Astrocyte (in vitro differentiated cells and primary cell): ENCODE measurements at regions not wholly inside any gene's neighbourhood (a gene's known extent, or its start where the extent isn't known, plus 50 kb on each side); places are given as distances from the start of the nearest gene placed in this dataset.
"Not testable (repeated sequence)": the region's sequence is repeated elsewhere in the genome, so short reads cannot be mapped to it uniquely, and the experiment has no call there.

Source experiments
- DNase-seq: peaks from one replicate; pipeline ENCODE4 v3.0.0-alpha.2; 2010; ENCODE audit warnings: low read depth
- FAIRE-seq: peaks from 2 replicates; lab custom pipeline; 2011; peaks lifted over from hg19 to GRCh38; lab: Jason Lieb, UNC
- H2AFZ ChIP-seq: 2 replicates; pipeline ENCODE4 v1.6.0; 2012; ENCODE audit warnings: low read depth, low read length, inconsistent platforms
- H3K27ac ChIP-seq: 2 replicates; pipeline ENCODE4 v1.5.1; 2011; ENCODE audit warnings: low read depth, low read length, inconsistent platforms
- H3K27me3 ChIP-seq: 2 replicates; pipeline ENCODE4 v1.6.0; 2011; ENCODE audit warnings: low read length, inconsistent platforms; ENCODE audit not compliant: insufficient read depth
- H3K36me3 ChIP-seq: 2 replicates; pipeline ENCODE4 v1.5.1; 2011; ENCODE audit warnings: low read length, inconsistent platforms; ENCODE audit not compliant: insufficient read depth
- H3K4me1 ChIP-seq: 2 replicates; pipeline ENCODE4 v1.5.1; 2011; ENCODE audit warnings: low read length, inconsistent platforms; ENCODE audit not compliant: insufficient read depth
- H3K4me2 ChIP-seq: 2 replicates; pipeline ENCODE4 v1.6.0; 2012; ENCODE audit warnings: low read length, inconsistent platforms
- H3K4me3 ChIP-seq: 2 replicates; pipeline ENCODE4 v1.5.1; 2011; ENCODE audit warnings: low read depth, mild to moderate bottlenecking, low read length, inconsistent platforms; ENCODE audit not compliant: insufficient read depth
- H3K79me2 ChIP-seq: 2 replicates; pipeline ENCODE4 v1.6.0; 2012; ENCODE audit warnings: mild to moderate bottlenecking, low read length, inconsistent platforms; ENCODE audit not compliant: insufficient read depth
- H3K9ac ChIP-seq: 2 replicates; pipeline ENCODE4 v1.6.0; 2012; ENCODE audit warnings: mild to moderate bottlenecking, low read length, inconsistent platforms
- H3K9me3 ChIP-seq: 2 replicates; pipeline ENCODE4 v1.5.1; 2012; ENCODE audit warnings: low read depth, mild to moderate bottlenecking, low read length, inconsistent platforms; ENCODE audit not compliant: insufficient read depth
- H4K20me1 ChIP-seq: 2 replicates; pipeline ENCODE4 v1.6.0; 2012; ENCODE audit warnings: low read length, inconsistent platforms; ENCODE audit not compliant: insufficient read depth
- H3K27ac Mint-ChIP-seq: one replicate; pipeline ENCODE4 v1.8.0; 2021; ENCODE audit warnings: mild to moderate bottlenecking, mixed read lengths; ENCODE audit not compliant: unreplicated experiment
- H3K27me3 Mint-ChIP-seq: one replicate; pipeline ENCODE4 v1.8.0; 2021; ENCODE audit warnings: low read depth, mixed read lengths; ENCODE audit not compliant: unreplicated experiment
- H3K36me3 Mint-ChIP-seq: one replicate; pipeline ENCODE4 v1.8.0; 2021; ENCODE audit warnings: low read depth, mixed read lengths; ENCODE audit not compliant: unreplicated experiment
- H3K4me1 Mint-ChIP-seq: one replicate; pipeline ENCODE4 v1.8.0; 2021; ENCODE audit warnings: low read depth, mixed read lengths; ENCODE audit not compliant: unreplicated experiment
- H3K4me3 Mint-ChIP-seq: one replicate; pipeline ENCODE4 v1.8.0; 2021; ENCODE audit warnings: mild to moderate bottlenecking, moderate library complexity, mixed read lengths; ENCODE audit not compliant: unreplicated experiment
- H3K9me3 Mint-ChIP-seq: one replicate; pipeline ENCODE4 v1.8.0; 2021; ENCODE audit warnings: mild to moderate bottlenecking, mixed read lengths; ENCODE audit not compliant: unreplicated experiment
- CTCF ChIP-seq: IDR thresholded peaks from 2 replicates; pipeline ENCODE4 v1.5.1; 2011; ENCODE audit warnings: low read depth, mild to moderate bottlenecking, inconsistent platforms, low read length, moderate library complexity; ENCODE audit not compliant: insufficient read depth
- EZH2 ChIP-seq: IDR thresholded peaks from 2 replicates; pipeline ENCODE4 v1.6.1; 2012; ENCODE audit warnings: mild to moderate bottlenecking, low read length, inconsistent platforms; ENCODE audit not compliant: insufficient read depth

- Histone ChIP-seq H3K4me3 (no peak overlapping the region), H3K79me2 (no peaks in the 10 kb centered on the region), H3K36me3 (no peaks in the 10 kb centered on the region), H3K9ac (no peak overlapping the region), H2AFZ (no peak overlapping the region), H3K27ac (no peak overlapping the region), H3K4me2 (no peak overlapping the region), H3K9me3 (peaks cover 8% of the 10 kb centered on the region), H3K4me1 (no peaks in the 10 kb centered on the region), H4K20me1 (no peaks in the 10 kb centered on the region), H3K27me3 (no peaks in the 10 kb centered on the region)
- no peak for TF ChIP-seq CTCF
- TF ChIP-seq EZH2: no peak
- Mint-ChIP-seq H3K27ac (no peak overlapping the region), H3K4me1 (no peaks in the 10 kb centered on the region), H3K27me3 (no peaks in the 10 kb centered on the region), H3K36me3 (no peaks in the 10 kb centered on the region), H3K9me3 (peaks cover 5% of the 10 kb centered on the region), H3K4me3 (no peak overlapping the region)
- FAIRE-seq (no peak), DNase-seq (no peak)
Measured at GRCh38 chr18:71370671-71371445, 1082.0 kb downstream of the SOCS6 start.

- H3K9me3 ChIP-seq: peaks cover 8% of the 10 kb centered on the region
- Mint-ChIP-seq H3K27me3 (no peaks in the 10 kb centered on the region), H3K9me3 (peaks cover 5% of the 10 kb centered on the region), H3K4me3 (no peak overlapping the region), H3K36me3 (no peaks in the 10 kb centered on the region), H3K27ac (no peak overlapping the region), H3K4me1 (no peaks in the 10 kb centered on the region)
- TF ChIP-seq EZH2: no peak
- no peak for TF ChIP-seq CTCF
- no peak for DNase-seq
- no peak overlapping the region for H3K4me2 ChIP-seq
- no peak overlapping the region for H3K4me3 ChIP-seq
- FAIRE-seq: no peak
- no peak overlapping the region for H3K27ac ChIP-seq
- no peaks in the 10 kb centered on the region for H3K36me3 ChIP-seq
- no peaks in the 10 kb centered on the region for H4K20me1 ChIP-seq
- H3K9ac ChIP-seq: no peak overlapping the region
- H3K79me2 ChIP-seq: no peaks in the 10 kb centered on the region
- H2AFZ ChIP-seq: no peak overlapping the region
- no peaks in the 10 kb centered on the region for H3K4me1 ChIP-seq
- H3K27me3 ChIP-seq: no peaks in the 10 kb centered on the region
Measured at GRCh38 chr18:71370095-71370494, 1081.2 kb downstream of the SOCS6 start.

- H3K4me2 ChIP-seq: no peak overlapping the region
- no peaks in the 10 kb centered on the region for H3K79me2 ChIP-seq
- H3K4me3 Mint-ChIP-seq: no peak overlapping the region
- H3K27ac Mint-ChIP-seq: no peak overlapping the region
- no peaks in the 10 kb centered on the region for H3K4me1 Mint-ChIP-seq
- peaks cover 3% of the 10 kb centered on the region for H3K9me3 Mint-ChIP-seq
- H3K36me3 ChIP-seq: no peaks in the 10 kb centered on the region
- no peak overlapping the region for H3K9ac ChIP-seq
- no peaks in the 10 kb centered on the region for H3K4me1 ChIP-seq
- TF ChIP-seq CTCF (no peak), EZH2 (no peak)
- no peaks in the 10 kb centered on the region for H4K20me1 ChIP-seq
- FAIRE-seq: no peak
- no peaks in the 10 kb centered on the region for H3K36me3 Mint-ChIP-seq
- no peaks in the 10 kb centered on the region for H3K27me3 ChIP-seq
- no peak overlapping the region for H3K4me3 ChIP-seq
- DNase-seq: no peak
- H3K27ac ChIP-seq: no peak overlapping the region
- no peak overlapping the region for H2AFZ ChIP-seq
- H3K9me3 ChIP-seq: peaks cover 7% of the 10 kb centered on the region
- no peaks in the 10 kb centered on the region for H3K27me3 Mint-ChIP-seq
Measured at GRCh38 chr18:71362140-71362539, 1073.3 kb downstream of the SOCS6 start.

GRCh38 chr18:71355599-71355998 is 1066.8 kb downstream of the SOCS6 start:
- not testable (repeated sequence) for H3K27ac Mint-ChIP-seq, H3K4me2 ChIP-seq, H3K9me3 ChIP-seq, FAIRE-seq, H4K20me1 ChIP-seq, H3K27ac ChIP-seq, H3K4me3 Mint-ChIP-seq, H3K79me2 ChIP-seq, H3K4me1 Mint-ChIP-seq, H3K9ac ChIP-seq, DNase-seq, H3K4me3 ChIP-seq, H3K36me3 ChIP-seq, H3K36me3 Mint-ChIP-seq, H3K27me3 ChIP-seq, H2AFZ ChIP-seq, H3K9me3 Mint-ChIP-seq, H3K4me1 ChIP-seq, H3K27me3 Mint-ChIP-seq
